Activated CD4-positive, alpha-beta T cell treated with anti-CD3 and anti-CD28 coated beads, Interleukin-2, Interleukin-4, amounts not matched to agents 100 ng/mL and 50 ng/mL, durations not matched to agents 16 hours and 8 hours (primary cell): ENCODE measurements at regions not wholly inside any gene's neighbourhood (a gene's known extent, or its start where the extent isn't known, plus 50 kb on each side); places are given as distances from the start of the nearest gene placed in this dataset.
A peak's percentile ranks its signal among the peaks of the same experiment; 100 is the strongest.
"Not testable (repeated sequence)": the region's sequence is repeated elsewhere in the genome, so short reads cannot be mapped to it uniquely, and the experiment has no call there.

Experiments
- DNase-seq: peaks from one replicate; pipeline ENCODE4 v3.0.0-alpha.2; 2020; ENCODE audit warnings: low spot score

GRCh38 chr12:18849080-18849479 is 111.2 kb downstream of the CAPZA3 start:
- no peak for DNase-seq

GRCh38 chr12:18849761-18850160 is 111.8 kb downstream of the CAPZA3 start:
- no peak for DNase-seq

GRCh38 chr12:18850752-18851151 is 112.8 kb downstream of the CAPZA3 start:
- DNase-seq: no peak

GRCh38 chr12:18851271-18851670 is 113.4 kb downstream of the CAPZA3 start:
- DNase-seq: no peak

- DNase-seq: no peak
Measured at GRCh38 chr12:18853570-18854366, 115.8 kb downstream of the CAPZA3 start.

- no peak for DNase-seq
Measured at GRCh38 chr12:18857656-18858055, 119.7 kb downstream of the CAPZA3 start.

DNA sequence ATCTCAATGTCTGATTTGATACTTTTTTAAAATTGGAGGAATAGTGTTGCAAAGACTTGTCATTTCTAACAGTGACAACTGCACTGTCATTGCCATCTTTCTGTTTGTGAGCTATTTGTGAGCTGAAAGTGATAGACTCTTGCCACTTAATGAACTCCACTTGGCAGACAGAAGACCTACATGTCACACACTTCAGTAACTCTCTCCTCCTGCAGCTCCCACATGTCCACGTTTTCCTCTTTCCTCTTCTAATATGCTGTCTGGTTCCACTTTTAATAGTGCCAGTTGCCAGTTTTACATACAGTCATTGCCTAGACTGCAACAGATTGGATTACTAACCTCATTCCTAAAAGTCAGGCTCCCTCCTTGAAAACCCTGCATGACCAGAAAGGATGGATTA is 121.5 kb downstream of the CAPZA3 start:
- no peak for DNase-seq

- peak; percentile 6 for DNase-seq
Measured at GRCh38 chr12:18861287-18861858, 123.5 kb downstream of the CAPZA3 start.

DNA sequence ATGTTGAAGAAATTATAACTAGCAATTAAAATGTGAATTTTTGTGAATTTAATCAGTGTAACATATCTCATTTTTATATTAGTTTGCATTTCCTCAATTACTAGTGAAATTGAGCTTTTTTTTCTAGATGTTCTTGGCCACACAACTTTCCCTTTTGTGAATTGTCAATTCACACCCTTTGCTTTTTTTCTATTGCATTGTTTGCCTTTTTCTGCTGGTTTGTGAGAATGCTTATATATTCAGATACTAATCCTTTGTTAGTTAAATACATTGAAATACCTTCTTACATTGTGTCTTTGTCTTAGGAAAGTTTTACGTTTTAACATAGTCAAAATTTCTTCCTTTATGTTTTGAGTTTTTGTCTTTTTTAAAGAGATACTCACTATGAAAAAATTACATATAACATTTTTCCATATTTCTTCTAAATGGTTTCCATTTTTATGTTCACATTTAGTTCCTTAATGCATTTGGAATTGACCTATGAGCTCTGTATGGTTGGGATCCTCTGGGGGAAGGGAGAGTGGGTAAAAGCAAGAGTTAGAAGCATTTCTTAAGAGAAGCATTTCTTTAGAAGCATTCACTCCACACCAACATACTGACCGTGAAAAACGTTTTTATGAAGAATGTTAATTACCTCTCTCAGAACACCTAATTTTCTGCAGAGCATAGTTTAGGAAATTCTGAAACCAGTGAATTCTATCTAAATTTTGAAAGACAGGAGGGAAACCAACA is 126.0 kb downstream of the CAPZA3 start:
- no peak for DNase-seq

DNA sequence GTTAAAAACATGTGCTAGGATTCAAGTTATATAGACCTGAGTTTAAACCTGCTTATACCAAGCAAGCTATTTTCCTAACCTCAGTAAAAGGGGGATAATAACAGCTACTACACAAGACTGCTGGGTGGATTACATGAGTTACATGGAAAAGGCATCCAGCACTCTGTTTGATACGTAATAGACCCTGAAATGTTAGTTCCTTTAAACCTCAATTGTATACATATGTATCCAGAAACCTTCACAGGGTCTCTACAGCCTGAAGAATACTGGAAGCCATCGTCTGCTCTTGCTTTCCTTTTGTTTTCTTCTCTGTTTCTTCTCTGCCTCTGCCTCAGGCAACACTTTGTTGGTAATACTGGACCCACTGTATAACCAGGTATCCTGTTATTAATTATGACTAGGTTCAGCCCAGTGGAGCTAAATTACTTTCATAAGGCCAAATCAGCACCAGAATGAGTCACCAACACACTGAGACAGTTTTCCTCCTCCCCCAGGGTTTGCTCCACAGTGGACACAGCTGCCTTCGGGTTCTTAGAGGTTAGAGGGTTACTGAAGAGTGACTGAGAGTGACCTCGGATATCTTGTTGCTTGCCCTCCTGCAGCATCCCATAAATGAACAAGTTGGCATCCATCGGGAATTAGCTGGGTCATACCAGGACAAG is 127.1 kb downstream of the CAPZA3 start:
- no peak for DNase-seq

- no peak for DNase-seq
Measured at GRCh38 chr12:18868717-18869116, 130.8 kb downstream of the CAPZA3 start.

- peak; percentile 3 for DNase-seq
Measured at GRCh38 chr12:18872770-18873169, 134.9 kb downstream of the CAPZA3 start.

DNA sequence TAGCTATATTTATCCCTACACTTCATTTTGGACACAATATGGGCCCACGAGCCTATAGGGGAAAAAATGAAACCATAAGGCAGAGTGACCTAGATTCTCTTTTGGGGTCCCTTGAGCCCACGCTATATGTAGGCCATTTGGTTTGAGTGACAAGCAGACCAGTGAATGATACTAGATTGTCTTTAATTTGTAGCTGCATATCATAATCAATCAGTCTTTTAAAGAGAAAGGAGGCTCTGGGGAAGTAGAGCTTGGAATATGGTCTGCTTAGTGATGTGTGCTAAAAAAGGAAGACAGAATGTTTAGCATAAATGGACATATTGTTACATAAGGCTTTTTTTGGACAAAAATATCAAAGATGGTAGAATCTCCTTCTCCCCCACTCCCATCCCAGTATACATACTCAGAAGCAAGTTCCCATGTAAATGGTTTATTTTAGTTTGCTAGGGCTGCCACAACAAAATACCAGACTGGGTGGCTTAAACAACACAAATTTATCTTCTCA is 140.8 kb downstream of the CAPZA3 start:
- no peak for DNase-seq

GRCh38 chr12:18882690-18883089 is 144.8 kb downstream of the CAPZA3 start:
- DNase-seq: no peak

- DNase-seq: no peak
Measured at GRCh38 chr12:18886962-18887361, 149.0 kb downstream of the CAPZA3 start.

DNA sequence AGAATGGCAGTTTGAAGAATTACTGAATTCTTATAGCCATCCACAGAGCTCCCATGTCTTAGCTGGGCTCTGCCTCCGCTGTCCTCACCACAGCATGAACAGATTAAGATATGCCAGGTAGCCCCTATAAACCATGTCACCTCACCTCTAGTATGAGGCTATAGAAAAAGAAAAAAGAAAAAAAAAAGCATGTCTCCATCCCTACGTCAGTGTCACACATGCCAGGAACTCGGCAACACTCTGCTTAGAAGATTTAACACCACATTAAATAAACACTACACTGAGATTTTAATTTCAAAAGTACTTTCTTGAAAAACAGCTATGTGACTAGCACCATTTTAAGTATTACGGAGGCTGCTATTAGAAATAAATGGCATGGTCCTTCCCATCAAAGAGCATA is 149.4 kb downstream of the CAPZA3 start:
- DNase-seq: no peak

GRCh38 chr12:18888047-18888446 is 150.1 kb downstream of the CAPZA3 start:
- DNase-seq: no peak

DNA sequence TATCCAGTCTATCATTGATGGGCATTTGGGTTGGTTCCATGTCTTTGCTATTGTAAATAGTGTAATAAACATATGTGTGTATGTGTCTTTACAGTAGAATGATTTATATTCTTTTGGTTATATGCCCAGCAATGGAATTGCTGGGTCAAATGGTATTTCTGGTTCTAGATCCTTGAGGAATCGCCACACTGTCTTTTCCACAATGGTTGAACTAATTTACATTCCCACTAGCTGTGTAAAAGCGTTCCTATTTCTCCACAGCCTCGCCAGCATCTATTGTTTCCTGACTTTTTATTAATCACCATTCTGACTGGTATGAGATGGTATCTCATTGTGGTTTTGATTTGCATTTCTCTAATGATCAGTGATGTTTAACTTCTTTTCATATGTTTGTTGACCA is 152.7 kb downstream of the CAPZA3 start:
- DNase-seq: not testable (repeated sequence)

- DNase-seq: no peak
Measured at GRCh38 chr12:18895540-18895939, 157.6 kb downstream of the CAPZA3 start.

DNA sequence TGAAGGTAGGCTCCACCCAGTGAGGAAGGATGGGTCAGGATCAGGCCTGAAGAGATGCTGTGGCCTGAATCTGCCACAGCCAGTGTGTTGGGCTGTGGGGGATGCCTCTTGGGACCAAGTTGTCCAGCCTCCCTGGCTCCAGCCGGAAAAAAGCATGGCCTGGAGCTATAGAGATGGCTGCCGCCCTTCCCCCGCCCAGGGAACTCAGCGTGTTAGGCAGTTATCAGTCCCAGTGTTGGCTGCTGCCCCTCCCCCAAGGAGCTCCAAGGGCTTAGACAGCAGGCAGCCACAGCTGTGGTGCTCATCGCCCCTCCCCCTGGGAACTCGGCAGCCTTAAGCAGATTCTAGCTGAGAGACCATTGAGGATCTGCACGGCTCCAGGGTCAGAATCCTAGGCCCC is 158.0 kb downstream of the CAPZA3 start:
- no peak for DNase-seq

DNA sequence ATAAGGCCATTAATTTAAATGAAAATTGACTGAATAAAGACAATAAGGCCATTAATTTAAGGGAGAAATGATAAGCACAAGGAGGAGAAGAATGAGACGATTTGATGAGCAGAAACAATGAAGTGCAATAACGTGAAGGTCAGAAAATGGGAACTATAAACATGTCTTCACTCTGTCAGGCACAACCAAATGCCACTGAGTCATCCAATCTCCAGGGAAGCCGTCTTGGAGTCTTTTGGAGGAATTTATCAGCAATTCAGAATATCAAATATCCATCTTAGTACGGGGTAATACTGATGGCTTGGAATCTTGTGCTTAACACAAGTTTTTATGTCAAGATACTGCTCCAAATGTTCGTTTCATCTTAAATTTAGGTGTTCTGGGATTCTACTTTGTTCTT is 159.9 kb downstream of the CAPZA3 start:
- no peak for DNase-seq

- DNase-seq: no peak
Measured at GRCh38 chr12:18898470-18898869, 160.6 kb downstream of the CAPZA3 start.
